ENCODE measurements at regions not wholly inside any gene's neighbourhood (a gene's known extent, or its start where the extent isn't known, plus 50 kb on each side); places are given as distances from the start of the nearest gene placed in this dataset.

- Histone ChIP-seq H3K4me3 (no peak overlapping the region), H2AFZ (ENCODE audit: control insufficient read depth, low read depth, low read length) (no peak overlapping the region), H4K20me1 (ENCODE audit: control insufficient read depth, insufficient read depth) (no peaks in the 10 kb centered on the region), H3K4me1 (ENCODE audit: control insufficient read depth, insufficient read depth, low read length) (no peaks in the 10 kb centered on the region), H3K4me2 (ENCODE audit: control insufficient read depth, insufficient read depth) (no peak overlapping the region), H3K27ac (ENCODE audit: control insufficient read depth, insufficient read depth) (no peak overlapping the region), H3K79me2 (ENCODE audit: control insufficient read depth, insufficient read depth, low read length) (no peaks in the 10 kb centered on the region), H3K36me3 (ENCODE audit: control insufficient read depth in 2 of 2, insufficient read depth in 2 of 2, low read length in 1 of 2) (no peaks in the 10 kb centered on the region), H3K9ac (ENCODE audit: control insufficient read depth, insufficient read depth, low read length) (no peak overlapping the region), H3K27me3 (replicated peaks in 1 of 2; ENCODE audit: control insufficient read depth in 2 of 2, insufficient read depth in 2 of 2, low read length in 1 of 2) (no peaks in the 10 kb centered on the region), H3K9me3 (replicated peaks; ENCODE audit: control insufficient read depth, insufficient read depth, low read length) (no peaks in the 10 kb centered on the region)
- intact Hi-C loops (cut with micrococcal nuclease; ENCODE audit: unreplicated experiment) (no loop called here), in situ Hi-C loops (cut with MboI) (no loop called here)
- ChIA-PET POLR2A (no interaction called here), RAD21 (ENCODE audit: unreplicated experiment) (no interaction called here), SMC1A (ENCODE audit: uncharacterized antibody, unreplicated experiment) (no interaction called here), CTCF (no interaction called here)
- no peak for ATAC-seq
- BruUV-seq (replicated peaks) = no TSS peak
- TF ChIP-seq JUNB (IDR thresholded peaks at IDR 0.05) = no peak
- no peak for TF ChIP-seq GABPA (IDR thresholded peaks at IDR 0.05; ENCODE audit: low read depth)
- TF ChIP-seq NR2F1 (conservative IDR thresholded peaks at IDR 0.05) = no peak
- no peak for FAIRE-seq
- WGBS (ENCODE audit: insufficient coverage, insufficient replicate concordance, low lambda C conversion rate, missing lambda C conversion rate) = 44% methylated on average over 4 of the region's 4 CpGs
- DNase-seq (ENCODE audit: low read depth, low spot score) = no peak
Observed at GRCh38 chrX:4451591-4451990, 738.1 kb upstream of the PRKX start.

- FAIRE-seq (no peak), DNase-seq (ENCODE audit: low read depth, low spot score) (no peak), ATAC-seq (no peak)
- Histone ChIP-seq H2AFZ (ENCODE audit: control insufficient read depth, low read depth, low read length) (no peak overlapping the region), H3K27ac (ENCODE audit: control insufficient read depth, insufficient read depth) (no peak overlapping the region), H3K4me2 (ENCODE audit: control insufficient read depth, insufficient read depth) (no peak overlapping the region), H3K9me3 (replicated peaks; ENCODE audit: control insufficient read depth, insufficient read depth, low read length) (no peaks in the 10 kb centered on the region), H3K9ac (ENCODE audit: control insufficient read depth, insufficient read depth, low read length) (no peak overlapping the region), H3K36me3 (ENCODE audit: control insufficient read depth in 2 of 2, insufficient read depth in 2 of 2, low read length in 1 of 2) (no peaks in the 10 kb centered on the region), H3K4me1 (ENCODE audit: control insufficient read depth, insufficient read depth, low read length) (no peaks in the 10 kb centered on the region), H3K79me2 (ENCODE audit: control insufficient read depth, insufficient read depth, low read length) (no peaks in the 10 kb centered on the region), H3K4me3 (no peak overlapping the region), H3K27me3 (replicated peaks in 1 of 2; ENCODE audit: control insufficient read depth in 2 of 2, insufficient read depth in 2 of 2, low read length in 1 of 2) (no peaks in the 10 kb centered on the region), H4K20me1 (ENCODE audit: control insufficient read depth, insufficient read depth) (no peaks in the 10 kb centered on the region)
- intact Hi-C loops (cut with micrococcal nuclease; ENCODE audit: unreplicated experiment) = no loop called here
- ChIA-PET RAD21 (ENCODE audit: unreplicated experiment) (no interaction called here), POLR2A (no interaction called here), CTCF (no interaction called here), SMC1A (ENCODE audit: uncharacterized antibody, unreplicated experiment) (no interaction called here)
- WGBS (ENCODE audit: insufficient coverage, insufficient replicate concordance, low lambda C conversion rate, missing lambda C conversion rate) = 33% methylated on average over 2 of the region's 2 CpGs
- in situ Hi-C loops (cut with MboI) = no loop called here
- BruUV-seq (replicated peaks) = no TSS peak
- no peak for TF ChIP-seq CHD1 (IDR thresholded peaks at IDR 0.05; ENCODE audit: low read depth, low read length)
- TF ChIP-seq POLR2AphosphoS2 (IDR thresholded peaks at IDR 0.05; ENCODE audit: low read depth, low read length) = no peak
- TF ChIP-seq ZBED1 (IDR thresholded peaks at IDR 0.05; ENCODE audit: borderline replicate concordance) = no peak
- TF ChIP-seq JUNB (IDR thresholded peaks at IDR 0.05) = no peak
- TF ChIP-seq NKRF (conservative IDR thresholded peaks at IDR 0.05) = no peak
- no peak for TF ChIP-seq KLF5 (IDR thresholded peaks at IDR 0.05; ENCODE audit: partially characterized antibody)
- no peak for TF ChIP-seq SPI1 (IDR thresholded peaks at IDR 0.05; ENCODE audit: borderline replicate concordance, insufficient read depth, low read depth, low read length)
- no peak for TF ChIP-seq ZBTB33 (IDR thresholded peaks at IDR 0.05)
Observed at GRCh38 chrX:4450177-4450576, 736.7 kb upstream of the PRKX start.

Measured in GM12878 (cell line).